ENCODE measurements at regions not wholly inside any gene's neighbourhood (a gene's known extent, or its start where the extent isn't known, plus 50 kb on each side); places are given as distances from the start of the nearest gene placed in this dataset.
"Not testable (repeated sequence)": the region's sequence is repeated elsewhere in the genome, so short reads cannot be mapped to it uniquely, and the experiment has no call there.

GRCh38 chr1:149842458-149843064 is 56.8 kb upstream of the BOLA1 start:
- not testable (repeated sequence) for TF ChIP-seq CTCF, POLR2A (IDR thresholded peaks at IDR 0.05)
